ENCODE measurements at regions not wholly inside any gene's neighbourhood (a gene's known extent, or its start where the extent isn't known, plus 50 kb on each side); places are given as distances from the start of the nearest gene placed in this dataset.

GRCh38 chr2:6448893-6449292 is 416.8 kb downstream of the CMPK2 start:
- no peak for DNase-seq (ENCODE audit: low spot score)
- in situ Hi-C loops (cut with HindIII; ENCODE audit: low sequenced_read_pairs) = no loop called here

GRCh38 chr2:6449343-6449742 is 416.4 kb downstream of the CMPK2 start:
- in situ Hi-C loops (cut with HindIII; ENCODE audit: low sequenced_read_pairs) = no loop called here
- DNase-seq (ENCODE audit: low spot score) = no peak

- in situ Hi-C loops (cut with HindIII; ENCODE audit: low sequenced_read_pairs) = no loop called here
- DNase-seq (ENCODE audit: low spot score) = no peak
These were observed 412.8 kb downstream of the CMPK2 start for GRCh38 chr2:6452702-6453481.

- in situ Hi-C loops (cut with HindIII; ENCODE audit: low sequenced_read_pairs) = no loop called here
- no peak for DNase-seq (ENCODE audit: low spot score)
These were observed 411.3 kb downstream of the CMPK2 start for GRCh38 chr2:6454286-6454990.

GRCh38 chr2:6459138-6459537 is 406.6 kb downstream of the CMPK2 start:
- in situ Hi-C loops (cut with HindIII; ENCODE audit: low sequenced_read_pairs) = no loop called here
- DNase-seq (ENCODE audit: low spot score) = no peak

GRCh38 chr2:6470518-6470917 is 395.2 kb downstream of the CMPK2 start:
- DNase-seq (ENCODE audit: low spot score) = no peak
- in situ Hi-C loops (cut with HindIII; ENCODE audit: low sequenced_read_pairs) = no loop called here

GRCh38 chr2:6471419-6471818 is 394.3 kb downstream of the CMPK2 start:
- in situ Hi-C loops (cut with HindIII; ENCODE audit: low sequenced_read_pairs) = no loop called here
- no peak for DNase-seq (ENCODE audit: low spot score)

GRCh38 chr2:6474161-6475140 is 391.3 kb downstream of the CMPK2 start:
- in situ Hi-C loops (cut with HindIII; ENCODE audit: low sequenced_read_pairs) = no loop called here
- DNase-seq (ENCODE audit: low spot score) = no peak

- in situ Hi-C loops (cut with HindIII; ENCODE audit: low sequenced_read_pairs) = no loop called here
- DNase-seq (ENCODE audit: low spot score) = no peak
These were observed 390.4 kb downstream of the CMPK2 start for GRCh38 chr2:6475155-6475940.

GRCh38 chr2:6480514-6480913 is 385.2 kb downstream of the CMPK2 start:
- no peak for DNase-seq (ENCODE audit: low spot score)
- in situ Hi-C loops (cut with HindIII; ENCODE audit: low sequenced_read_pairs) = no loop called here

- no peak for DNase-seq (ENCODE audit: low spot score)
- in situ Hi-C loops (cut with HindIII; ENCODE audit: low sequenced_read_pairs) = no loop called here
These were observed 383.5 kb downstream of the CMPK2 start for GRCh38 chr2:6482256-6482655.

GRCh38 chr2:6487765-6488164 is 377.9 kb downstream of the CMPK2 start:
- DNase-seq (ENCODE audit: low spot score) = no peak
- in situ Hi-C loops (cut with HindIII; ENCODE audit: low sequenced_read_pairs) = no loop called here

- in situ Hi-C loops (cut with HindIII; ENCODE audit: low sequenced_read_pairs) = no loop called here
- no peak for DNase-seq (ENCODE audit: low spot score)
These were observed 373.1 kb downstream of the CMPK2 start for GRCh38 chr2:6492573-6492972.

GRCh38 chr2:6493266-6493665 is 372.4 kb downstream of the CMPK2 start:
- DNase-seq (ENCODE audit: low spot score) = no peak
- in situ Hi-C loops (cut with HindIII; ENCODE audit: low sequenced_read_pairs) = no loop called here

GRCh38 chr2:6493669-6494068 is 372.0 kb downstream of the CMPK2 start:
- DNase-seq (ENCODE audit: low spot score) = no peak
- in situ Hi-C loops (cut with HindIII; ENCODE audit: low sequenced_read_pairs) = no loop called here

GRCh38 chr2:6495466-6495865 is 370.2 kb downstream of the CMPK2 start:
- DNase-seq (ENCODE audit: low spot score) = no peak
- in situ Hi-C loops (cut with HindIII; ENCODE audit: low sequenced_read_pairs) = no loop called here

GRCh38 chr2:6496376-6496775 is 369.3 kb downstream of the CMPK2 start:
- DNase-seq (ENCODE audit: low spot score) = no peak
- in situ Hi-C loops (cut with HindIII; ENCODE audit: low sequenced_read_pairs) = no loop called here

GRCh38 chr2:6497048-6497447 is 368.7 kb downstream of the CMPK2 start:
- in situ Hi-C loops (cut with HindIII; ENCODE audit: low sequenced_read_pairs) = no loop called here

GRCh38 chr2:6498841-6499240 is 366.9 kb downstream of the CMPK2 start:
- in situ Hi-C loops (cut with HindIII; ENCODE audit: low sequenced_read_pairs) = no loop called here

More at GRCh38 chr2:6497048-6497447, 368.7 kb downstream of the CMPK2 start:
- no peak for DNase-seq (ENCODE audit: low spot score)

More at GRCh38 chr2:6498841-6499240, 366.9 kb downstream of the CMPK2 start:
- DNase-seq (ENCODE audit: low spot score) = no peak
